Breast epithelium (tissue), 4 donors: ENCODE measurements at regions not wholly inside any gene's neighbourhood (a gene's known extent, or its start where the extent isn't known, plus 50 kb on each side); places are given as distances from the start of the nearest gene placed in this dataset.

Experiments used
- DNase-seq, 2 donors: peaks; one replicate each; pipeline ENCODE4 v3.0.0-alpha.2; 2019; ENCODE audit warnings: low spot score in 2 of 2
- H3K27ac ChIP-seq, 2 donors: fragments of 200-600 bp; sonication (generic) in 1 of 2; one replicate each; pipeline ENCODE4 v1.5.1; 2016 to 2019; ENCODE audit warnings: mild to moderate bottlenecking in 1 of 2
- H3K27me3 ChIP-seq, 2 donors: fragments of 200-600 bp; sonication (generic) in 1 of 2; one replicate each; pipeline versions ENCODE4 v1.5.1 to v1.6.0; 2017 to 2019; ENCODE audit warnings: control low read depth in 1 of 2, mild to moderate bottlenecking in 1 of 2
- H3K36me3 ChIP-seq: fragments of 200-600 bp; one replicate; pipeline ENCODE4 v1.5.1; 2019
- H3K4me1 ChIP-seq, 2 donors: fragments of 200-600 bp; sonication (generic); one replicate each; pipeline ENCODE4 v1.5.1; 2016 to 2019; ENCODE audit warnings: control low read depth in 1 of 2
- H3K4me3 ChIP-seq, 3 donors: fragments of 200-600 bp; sonication (generic); 1 replicate in 2 of 3; 2 replicates in 1 of 3; pipeline ENCODE4 v1.5.1; 2016 to 2019; ENCODE audit warnings: mild to moderate bottlenecking in 3 of 3, moderate library complexity in 2 of 3
- H3K9me3 ChIP-seq, 2 donors: fragments of 200-600 bp; sonication (generic) in 1 of 2; one replicate each; pipeline ENCODE4 v1.5.1; 2016 to 2019; ENCODE audit warnings: control low read depth in 1 of 2
- CTCF ChIP-seq, 3 donors: fragments of 450-650 bp; IDR thresholded peaks; one replicate each; pipeline ENCODE4 v1.5.1; 2016 to 2017; ENCODE audit warnings: antibody characterized with exemption in 3 of 3, mild to moderate bottlenecking in 3 of 3, moderate library complexity in 3 of 3
- POLR2A ChIP-seq: fragments of 450-650 bp; IDR thresholded peaks from one replicate; pipeline ENCODE4 v1.6.1; 2016; ENCODE audit warnings: antibody characterized with exemption, mild to moderate bottlenecking, moderate library complexity
- POLR2AphosphoS5 ChIP-seq, 3 donors: sonication (generic); formaldehyde crosslinking; IDR thresholded peaks; one replicate each; pipeline ENCODE4 v1.6.1; 2017; ENCODE audit warnings: antibody characterized with exemption in 3 of 3
- intact Hi-C: fragments of 100-400 bp; cut with DNase I; formaldehyde crosslinking; loops from one replicate; pipeline ENCODE4 v1.15.1; 2023; ENCODE audit warnings: low total_unique reads

- Histone ChIP-seq H3K27ac (no peak overlapping the region), H3K36me3 (no peaks in the 10 kb centered on the region), H3K4me3 (no peak overlapping the region), H3K4me1 (no peaks in the 10 kb centered on the region), H3K9me3 (no peaks in the 10 kb centered on the region), H3K27me3 (no peaks in the 10 kb centered on the region)
- TF ChIP-seq CTCF (IDR thresholded peaks at IDR 0.05) (no peak), POLR2AphosphoS5 (IDR thresholded peaks at IDR 0.05) (no peak), POLR2A (no peak)
- no peak for DNase-seq
- intact Hi-C loops = no loop called here
Observed at GRCh38 chr15:31157644-31158069, 56.1 kb upstream of the TRPM1 start.

GRCh38 chr15:31158858-31159569, 57.5 kb upstream of the TRPM1 start:
- H3K27me3 ChIP-seq = no peaks in the 10 kb centered on the region
- DNase-seq = no peak
- H3K9me3 ChIP-seq = no peaks in the 10 kb centered on the region
- TF ChIP-seq CTCF (IDR thresholded peaks at IDR 0.05) (no peak), POLR2AphosphoS5 (IDR thresholded peaks at IDR 0.05) (no peak), POLR2A (no peak)
- no peaks in the 10 kb centered on the region for H3K36me3 ChIP-seq
- H3K4me1 ChIP-seq = no peaks in the 10 kb centered on the region
- no peak overlapping the region for H3K4me3 ChIP-seq
- intact Hi-C loops = no loop called here
- no peak overlapping the region for H3K27ac ChIP-seq

GRCh38 chr15:31159837-31160236, 58.3 kb upstream of the TRPM1 start:
- Histone ChIP-seq H3K27me3 (no peaks in the 10 kb centered on the region), H3K27ac (no peak overlapping the region), H3K9me3 (no peaks in the 10 kb centered on the region), H3K36me3 (no peaks in the 10 kb centered on the region), H3K4me1 (no peaks in the 10 kb centered on the region), H3K4me3 (no peak overlapping the region)
- TF ChIP-seq CTCF (IDR thresholded peaks at IDR 0.05) = no peak
- no peak for TF ChIP-seq POLR2A
- no peak for TF ChIP-seq POLR2AphosphoS5 (IDR thresholded peaks at IDR 0.05)
- DNase-seq = no peak
- intact Hi-C loops = no loop called here

GRCh38 chr15:31160297-31160696, 58.8 kb upstream of the TRPM1 start:
- intact Hi-C loops = no loop called here

More at GRCh38 chr15:31160297-31160696, 58.8 kb upstream of the TRPM1 start:
- TF ChIP-seq POLR2A = no peak
- TF ChIP-seq POLR2AphosphoS5 (IDR thresholded peaks at IDR 0.05) = no peak
- TF ChIP-seq CTCF (IDR thresholded peaks at IDR 0.05) = no peak
- Histone ChIP-seq H3K36me3 (no peaks in the 10 kb centered on the region), H3K27me3 (no peaks in the 10 kb centered on the region), H3K27ac (no peak overlapping the region), H3K4me1 (no peaks in the 10 kb centered on the region), H3K4me3 (no peak overlapping the region), H3K9me3 (no peaks in the 10 kb centered on the region)
- no peak for DNase-seq
